ENCODE measurements at regions not wholly inside any gene's neighbourhood (a gene's known extent, or its start where the extent isn't known, plus 50 kb on each side); places are given as distances from the start of the nearest gene placed in this dataset.

DNA sequence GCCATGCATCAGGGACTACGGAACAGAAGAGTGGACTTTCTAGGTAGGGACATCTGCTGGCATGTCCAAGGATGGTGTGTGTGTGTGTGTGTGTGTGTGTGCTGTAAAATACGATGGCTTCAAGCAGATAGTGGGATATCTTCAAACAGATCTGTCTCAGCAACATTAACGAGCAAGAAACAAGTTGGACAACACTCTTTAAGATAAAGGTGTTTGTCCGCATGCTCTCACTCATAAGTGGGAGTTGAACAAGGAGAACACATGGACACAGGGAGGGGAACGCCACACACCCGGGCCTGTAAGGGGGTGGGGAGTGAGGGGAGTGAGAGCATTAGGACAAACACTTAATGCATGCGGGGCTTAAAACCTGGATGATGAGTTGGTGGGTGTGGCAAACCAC is 89.8 kb upstream of the AKR1E2 start:
- DNase-seq (ENCODE audit: low read depth): no peak
- TF ChIP-seq, protein P1, sequence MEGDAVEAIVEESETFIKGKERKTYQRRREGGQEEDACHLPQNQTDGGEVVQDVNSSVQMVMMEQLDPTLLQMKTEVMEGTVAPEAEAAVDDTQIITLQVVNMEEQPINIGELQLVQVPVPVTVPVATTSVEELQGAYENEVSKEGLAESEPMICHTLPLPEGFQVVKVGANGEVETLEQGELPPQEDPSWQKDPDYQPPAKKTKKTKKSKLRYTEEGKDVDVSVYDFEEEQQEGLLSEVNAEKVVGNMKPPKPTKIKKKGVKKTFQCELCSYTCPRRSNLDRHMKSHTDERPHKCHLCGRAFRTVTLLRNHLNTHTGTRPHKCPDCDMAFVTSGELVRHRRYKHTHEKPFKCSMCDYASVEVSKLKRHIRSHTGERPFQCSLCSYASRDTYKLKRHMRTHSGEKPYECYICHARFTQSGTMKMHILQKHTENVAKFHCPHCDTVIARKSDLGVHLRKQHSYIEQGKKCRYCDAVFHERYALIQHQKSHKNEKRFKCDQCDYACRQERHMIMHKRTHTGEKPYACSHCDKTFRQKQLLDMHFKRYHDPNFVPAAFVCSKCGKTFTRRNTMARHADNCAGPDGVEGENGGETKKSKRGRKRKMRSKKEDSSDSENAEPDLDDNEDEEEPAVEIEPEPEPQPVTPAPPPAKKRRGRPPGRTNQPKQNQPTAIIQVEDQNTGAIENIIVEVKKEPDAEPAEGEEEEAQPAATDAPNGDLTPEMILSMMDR (conservative IDR thresholded peaks at IDR 0.05; ENCODE audit: low read depth, low read length): no peak
- no peak overlapping the region for H3K4me3 ChIP-seq (ENCODE audit: low read depth, low read length)

DNA sequence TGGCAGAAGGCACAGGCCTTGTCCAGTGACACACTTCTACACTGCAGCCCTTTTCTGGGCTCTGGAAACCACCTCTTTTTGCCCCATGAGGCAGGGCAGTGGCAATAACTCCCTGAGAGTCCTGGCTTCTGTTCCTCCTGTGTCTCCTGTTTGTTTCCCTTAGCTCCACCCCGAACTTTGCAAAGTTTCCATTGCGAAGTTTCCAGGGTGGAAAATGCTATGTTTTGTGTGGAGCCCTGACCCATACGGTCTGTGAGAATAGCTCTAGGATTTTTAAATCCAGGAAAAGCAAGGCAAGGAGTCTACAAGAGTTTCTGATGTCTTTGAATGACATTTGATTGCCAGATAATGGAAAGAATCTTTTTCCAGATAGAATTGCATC is 92.2 kb upstream of the AKR1E2 start:
- TF ChIP-seq, protein P1 (conservative IDR thresholded peaks at IDR 0.05; ENCODE audit: low read depth, low read length): no peak
- no peak overlapping the region for H3K4me3 ChIP-seq (ENCODE audit: low read depth, low read length)
- no peak for DNase-seq (ENCODE audit: low read depth)

DNA sequence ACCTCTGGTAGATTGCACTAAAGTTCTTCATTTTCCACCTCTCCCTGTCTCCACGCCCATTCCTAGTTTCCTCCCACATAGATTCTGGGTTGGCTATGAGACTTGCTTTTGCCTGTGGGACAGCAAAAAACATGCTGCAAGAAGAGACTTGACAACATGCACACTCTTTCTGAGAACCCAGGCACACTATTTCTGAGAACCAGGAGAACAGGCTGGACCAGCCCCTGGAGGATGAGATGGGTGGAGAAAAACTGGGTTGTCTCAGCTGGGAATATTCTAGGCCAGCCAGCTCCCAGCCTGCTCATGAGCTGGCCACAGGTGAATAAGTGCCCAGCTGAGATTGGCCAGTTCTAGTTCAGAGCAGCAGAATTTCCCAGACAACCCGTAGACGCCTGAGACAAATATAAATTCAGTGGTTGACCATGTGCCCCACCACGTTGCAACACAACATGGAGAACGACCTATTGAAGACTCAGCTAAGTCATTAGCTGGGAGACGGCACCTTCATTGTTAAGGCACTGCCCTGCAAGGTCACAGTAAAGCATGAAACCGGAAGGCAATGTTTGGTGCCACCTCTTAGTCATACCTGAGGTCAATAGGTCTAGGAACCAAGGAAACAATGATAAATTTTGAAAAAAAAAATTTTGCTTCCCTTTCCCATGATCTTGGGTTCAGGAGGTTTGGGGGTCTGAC is 92.7 kb upstream of the AKR1E2 start:
- no peak for DNase-seq (ENCODE audit: low read depth)
- H3K4me3 ChIP-seq (ENCODE audit: low read depth, low read length): no peak overlapping the region
- TF ChIP-seq, protein P1 (conservative IDR thresholded peaks at IDR 0.05; ENCODE audit: low read depth, low read length): no peak

DNA sequence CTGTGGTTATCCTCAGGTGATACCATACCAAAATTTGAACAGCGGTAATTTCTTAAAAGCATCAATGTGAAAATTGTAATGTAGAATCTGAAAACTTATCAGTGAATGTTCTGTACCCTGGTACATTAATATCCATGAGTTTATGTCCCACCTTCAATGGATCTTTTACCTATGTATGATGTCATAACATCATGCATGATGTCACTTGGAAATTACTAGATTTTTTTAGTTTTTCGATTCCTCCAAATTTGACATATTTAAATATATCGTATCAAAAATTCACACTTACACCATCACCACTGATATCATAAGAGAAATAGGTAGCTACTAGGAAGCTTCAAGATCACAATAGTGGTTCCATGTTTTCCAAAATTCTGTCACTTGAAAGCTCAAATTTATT is 95.0 kb upstream of the AKR1E2 start:
- no peak overlapping the region for H3K4me3 ChIP-seq (ENCODE audit: low read depth, low read length)
- DNase-seq (ENCODE audit: low read depth): no peak
- TF ChIP-seq, protein P1 (conservative IDR thresholded peaks at IDR 0.05; ENCODE audit: low read depth, low read length): no peak

DNA sequence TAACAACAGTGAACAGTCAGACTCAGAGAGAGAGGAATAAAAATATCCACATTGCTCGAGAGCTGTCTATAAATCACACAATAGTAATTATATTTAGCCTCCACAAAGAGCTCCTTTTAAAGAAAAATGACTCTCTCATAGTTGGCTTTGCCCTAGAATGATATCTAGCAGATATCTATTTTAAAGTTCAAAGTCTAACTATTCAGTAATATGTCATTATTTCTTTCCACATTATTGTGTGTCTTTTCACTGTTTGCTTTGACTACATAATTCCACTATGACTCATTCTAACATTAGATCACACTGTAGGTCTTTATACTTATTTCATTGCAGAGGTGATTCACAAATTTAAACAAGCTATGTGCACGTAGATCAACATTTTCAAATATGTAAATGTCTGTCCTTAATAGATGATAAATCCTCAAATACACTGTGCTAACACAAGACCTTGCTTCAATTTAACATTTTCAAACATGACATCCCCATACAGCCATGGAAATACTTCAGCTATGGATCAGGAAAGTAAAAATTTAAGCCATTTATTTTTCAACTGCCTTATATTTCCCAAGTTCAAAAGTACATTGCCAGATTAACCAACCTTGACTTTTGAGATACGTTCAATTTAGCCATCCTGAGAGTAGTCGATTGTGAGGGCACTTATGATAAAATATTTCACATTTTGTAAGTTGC is 99.9 kb upstream of the AKR1E2 start:
- no peak overlapping the region for H3K4me3 ChIP-seq (ENCODE audit: low read depth, low read length)
- TF ChIP-seq, protein P1 (conservative IDR thresholded peaks at IDR 0.05; ENCODE audit: low read depth, low read length): no peak
- peak; percentile 83 for DNase-seq (ENCODE audit: low read depth)

DNA sequence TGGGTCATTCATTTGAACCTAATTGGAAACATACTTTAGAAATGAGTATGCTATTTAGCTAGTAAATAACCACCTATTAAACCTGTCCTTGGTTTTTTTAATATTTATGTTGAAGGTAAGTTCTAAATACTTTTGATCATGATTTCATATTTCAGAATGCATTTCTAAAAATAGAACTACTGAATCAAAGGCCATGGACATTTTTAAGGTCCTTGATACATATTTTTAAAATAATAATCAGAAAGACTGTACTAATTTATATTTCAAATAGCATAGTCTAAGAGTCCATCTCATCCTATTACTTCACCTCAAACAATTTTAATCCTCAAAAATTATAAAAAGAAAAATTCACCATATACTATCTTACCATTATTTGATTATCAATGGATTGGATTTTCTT is 102.1 kb upstream of the AKR1E2 start:
- TF ChIP-seq, protein P1 (conservative IDR thresholded peaks at IDR 0.05; ENCODE audit: low read depth, low read length): no peak
- DNase-seq (ENCODE audit: low read depth): no peak
- no peak overlapping the region for H3K4me3 ChIP-seq (ENCODE audit: low read depth, low read length)
